CD4-positive, alpha-beta T cell treated with Interleukin-12 subunit alpha and Interleukin-12 subunit beta, for 1 hour (primary cell): ENCODE measurements at regions not wholly inside any gene's neighbourhood (a gene's known extent, or its start where the extent isn't known, plus 50 kb on each side); places are given as distances from the start of the nearest gene placed in this dataset.
"Not testable (repeated sequence)": the region's sequence is repeated elsewhere in the genome, so short reads cannot be mapped to it uniquely, and the experiment has no call there.

ENCODE experiments used
- DNase-seq: peaks from one replicate; pipeline ENCODE4 v3.0.0-alpha.2; 2020

DNA sequence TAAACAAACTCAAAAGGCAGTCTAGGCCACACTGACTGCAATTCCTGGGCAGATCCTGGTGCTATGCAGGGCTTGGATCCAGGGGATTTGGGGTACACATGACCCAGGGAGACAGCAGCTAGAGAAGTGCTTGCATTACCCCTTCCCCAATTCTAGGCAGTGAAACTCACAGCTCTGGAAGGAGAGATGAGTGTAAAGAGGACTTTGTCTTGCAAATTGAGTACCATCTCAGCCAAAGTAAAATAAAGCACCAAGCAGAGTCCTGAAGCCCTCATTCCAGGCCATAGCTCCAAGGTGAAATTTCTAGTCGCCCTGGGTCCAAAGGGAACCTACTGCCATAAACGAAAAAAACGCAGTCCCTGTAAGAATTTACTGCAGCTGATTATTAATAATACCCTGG is 644.9 kb upstream of the FLRT2 start:
- no peak for DNase-seq

GRCh38 chr14:84891404-84891803 is 638.5 kb upstream of the FLRT2 start:
- DNase-seq, result no peak

DNA sequence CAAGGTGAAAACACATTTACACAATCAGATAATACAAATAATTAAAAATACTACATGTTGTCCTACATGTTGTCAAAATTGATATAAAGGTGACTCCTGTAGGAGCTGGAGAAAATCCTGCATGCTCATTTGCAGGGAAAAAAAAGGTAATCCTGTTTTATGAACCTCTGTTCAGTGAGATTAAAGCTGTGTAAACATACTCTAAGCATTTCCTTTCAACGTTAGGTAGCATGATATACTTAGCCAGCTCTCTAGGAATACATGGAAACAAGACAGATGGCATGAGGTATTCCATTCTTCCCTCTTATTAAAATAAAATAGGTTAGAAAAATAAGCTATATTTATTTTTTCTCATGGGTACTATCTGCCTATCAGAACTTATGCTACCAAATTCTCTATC is 635.7 kb upstream of the FLRT2 start:
- no peak for DNase-seq

DNA sequence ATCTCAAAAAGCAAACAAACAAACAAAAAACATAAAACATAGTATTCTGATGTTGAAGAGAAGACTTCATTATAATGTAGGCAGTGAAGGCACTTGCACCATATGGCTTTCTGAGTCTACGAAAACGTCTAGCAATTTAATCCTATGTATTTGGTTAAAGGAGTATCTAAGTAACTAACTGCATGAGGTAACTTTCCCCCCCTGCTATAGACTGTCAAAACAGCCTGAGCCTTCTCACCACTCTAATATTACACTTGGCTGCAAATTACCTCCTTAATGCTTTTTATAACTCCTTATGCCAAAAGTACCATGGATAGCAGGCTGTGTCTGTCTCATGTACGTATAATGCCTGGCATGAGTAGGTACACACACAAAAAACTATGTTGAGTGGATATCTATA is 607.6 kb upstream of the FLRT2 start:
- no peak for DNase-seq

- DNase-seq, result no peak
Measured at GRCh38 chr14:84926656-84927055, 603.3 kb upstream of the FLRT2 start.

DNA sequence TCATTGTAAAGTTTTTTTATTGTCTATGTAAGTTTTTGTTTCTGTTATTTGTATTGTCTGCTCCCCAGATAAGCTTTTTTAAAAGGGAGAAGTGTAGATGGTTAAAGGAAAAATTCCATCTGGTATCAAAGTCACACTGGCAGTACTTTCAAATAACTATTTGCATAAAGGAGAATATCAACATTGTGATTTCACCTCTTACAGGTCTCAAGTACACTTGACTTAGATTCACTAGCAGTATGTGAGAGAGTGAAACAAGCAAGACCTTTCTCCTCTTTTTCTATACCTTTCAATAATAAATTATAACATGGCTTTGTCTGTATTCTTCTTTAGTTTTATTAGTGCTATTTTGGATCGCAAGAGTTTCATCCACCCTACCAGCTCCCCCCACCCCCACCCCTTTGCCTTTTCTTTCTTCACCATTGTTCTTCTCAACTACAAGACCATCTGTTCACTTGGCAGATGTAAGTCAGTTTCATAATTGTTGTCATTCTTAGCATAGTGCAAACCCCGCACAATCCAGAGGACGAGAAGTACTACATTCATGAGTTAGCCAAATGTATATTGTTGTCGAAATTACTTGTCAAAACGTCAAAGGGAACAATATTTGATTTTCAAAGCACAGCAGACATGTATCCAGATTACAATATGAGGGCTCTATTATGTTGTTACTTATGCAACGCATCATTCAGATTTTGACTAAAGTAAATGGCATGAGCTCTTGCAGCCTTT is 602.7 kb upstream of the FLRT2 start:
- DNase-seq, result no peak

GRCh38 chr14:84929086-84929485 is 600.9 kb upstream of the FLRT2 start:
- DNase-seq, result no peak

DNA sequence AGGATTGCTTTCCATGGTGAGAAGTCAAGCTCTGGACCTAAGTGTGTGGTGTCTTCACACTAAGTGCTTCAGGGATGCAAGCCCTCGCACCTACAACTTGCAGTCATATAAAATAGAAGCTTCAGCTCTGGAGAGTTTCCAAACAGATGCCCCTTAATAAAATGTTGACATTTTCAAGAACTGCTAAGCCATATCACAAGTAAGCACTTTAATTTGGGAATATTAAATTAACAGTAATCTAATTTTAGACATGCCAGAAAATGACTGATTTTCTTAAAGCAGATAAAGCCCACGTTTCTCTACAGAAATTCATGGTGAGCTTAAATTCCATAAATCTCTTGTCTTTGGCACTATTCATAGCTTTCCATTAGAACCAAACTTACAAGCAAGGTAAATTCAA is 600.1 kb upstream of the FLRT2 start:
- no peak for DNase-seq

DNA sequence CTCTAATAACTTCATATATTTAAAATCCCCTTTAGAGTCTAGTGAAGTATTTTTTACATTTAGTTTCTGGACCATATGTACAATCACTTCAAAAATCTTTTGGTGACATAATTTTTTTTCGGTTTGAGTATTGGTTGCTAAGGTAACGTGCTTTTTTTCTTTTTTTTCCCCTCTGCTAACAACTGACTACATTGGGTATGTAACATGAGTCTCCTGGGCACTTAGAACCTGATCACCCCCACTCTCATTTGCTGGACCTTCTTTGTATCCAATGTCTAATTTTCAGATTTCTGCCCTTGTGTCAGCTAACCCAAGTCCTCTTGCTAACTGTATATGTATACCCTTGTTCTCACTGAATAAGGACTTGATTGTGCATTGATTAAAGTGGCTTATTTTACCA is 592.9 kb upstream of the FLRT2 start:
- DNase-seq, result no peak

- DNase-seq, result no peak
Measured at GRCh38 chr14:84937449-84937848, 592.5 kb upstream of the FLRT2 start.

- DNase-seq, result not testable (repeated sequence)
Measured at GRCh38 chr14:84944901-84945300, 585.0 kb upstream of the FLRT2 start.

- DNase-seq, result no peak
Measured at GRCh38 chr14:84959851-84960520, 570.0 kb upstream of the FLRT2 start.

- no peak for DNase-seq
Measured at GRCh38 chr14:84961637-84962036, 568.3 kb upstream of the FLRT2 start.

DNA sequence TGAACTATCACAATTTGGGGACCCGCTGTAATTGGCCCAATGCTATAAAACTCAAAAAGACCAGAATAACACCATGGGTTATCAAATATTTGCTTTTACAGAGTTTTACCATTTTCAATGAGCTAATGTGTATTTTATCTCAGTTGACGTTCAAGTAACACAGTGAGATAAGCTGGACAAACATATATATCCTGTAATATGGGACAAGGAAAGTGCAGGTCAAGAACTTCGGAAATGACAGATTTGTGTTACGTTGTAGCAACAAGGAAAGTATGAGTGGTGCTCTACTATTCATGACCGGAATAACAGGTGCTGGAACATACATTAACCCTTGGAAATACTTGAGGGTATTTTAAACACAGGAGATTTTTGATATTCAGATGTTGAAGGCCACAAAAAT is 566.4 kb upstream of the FLRT2 start:
- DNase-seq, result no peak

GRCh38 chr14:84965279-84965678 is 564.7 kb upstream of the FLRT2 start:
- DNase-seq, result no peak

GRCh38 chr14:84969501-84969900 is 560.4 kb upstream of the FLRT2 start:
- no peak for DNase-seq

DNA sequence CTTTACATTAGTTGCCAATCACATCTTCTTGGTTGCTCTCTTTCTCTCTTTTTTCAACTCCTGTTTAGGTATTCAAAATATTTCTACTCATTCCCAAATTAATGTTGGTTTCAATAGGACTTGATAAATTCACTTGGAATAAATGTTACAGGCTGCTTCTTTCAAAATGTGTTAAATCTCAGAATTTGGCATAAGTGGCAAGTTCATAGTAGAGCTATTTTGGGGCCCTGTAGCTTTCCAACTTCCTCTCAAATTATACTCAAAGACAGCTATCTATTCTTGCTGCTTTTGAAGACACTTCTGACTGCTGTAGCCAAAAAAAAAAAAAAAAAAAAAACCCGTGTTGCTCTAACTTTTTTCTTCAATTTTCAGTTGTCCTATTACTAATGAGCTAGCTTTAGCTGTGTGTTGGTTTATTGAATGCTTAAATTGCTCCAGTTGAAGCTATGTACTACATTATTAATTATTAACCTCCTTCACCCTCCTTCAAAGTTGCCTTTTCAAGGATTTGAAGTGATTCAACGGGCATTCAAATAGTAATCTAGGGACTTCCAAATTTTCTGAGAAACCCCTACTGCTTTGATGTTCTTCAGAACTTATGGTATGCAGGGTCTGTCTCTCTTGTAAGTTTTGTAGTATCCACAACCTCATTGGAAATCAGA is 554.6 kb upstream of the FLRT2 start:
- no peak for DNase-seq

DNA sequence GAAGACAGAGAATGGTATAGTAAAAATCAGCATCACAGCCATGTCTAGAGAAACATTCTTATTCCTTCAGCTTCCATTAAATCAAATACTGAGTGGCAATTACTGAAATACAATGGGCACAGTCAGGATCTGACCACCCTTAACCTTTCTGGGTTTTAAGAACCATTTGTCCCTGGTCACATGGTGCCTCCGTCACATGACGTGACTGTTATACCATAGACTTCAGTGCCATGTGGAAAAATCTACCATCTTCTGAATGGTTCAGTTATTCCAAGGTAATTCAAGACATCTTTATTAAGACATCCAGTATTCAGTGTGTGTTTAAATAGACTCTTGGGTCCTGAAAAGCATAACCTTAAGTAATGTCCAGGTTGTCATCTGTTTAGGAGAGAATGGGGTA is 553.1 kb upstream of the FLRT2 start:
- DNase-seq, result no peak

DNA sequence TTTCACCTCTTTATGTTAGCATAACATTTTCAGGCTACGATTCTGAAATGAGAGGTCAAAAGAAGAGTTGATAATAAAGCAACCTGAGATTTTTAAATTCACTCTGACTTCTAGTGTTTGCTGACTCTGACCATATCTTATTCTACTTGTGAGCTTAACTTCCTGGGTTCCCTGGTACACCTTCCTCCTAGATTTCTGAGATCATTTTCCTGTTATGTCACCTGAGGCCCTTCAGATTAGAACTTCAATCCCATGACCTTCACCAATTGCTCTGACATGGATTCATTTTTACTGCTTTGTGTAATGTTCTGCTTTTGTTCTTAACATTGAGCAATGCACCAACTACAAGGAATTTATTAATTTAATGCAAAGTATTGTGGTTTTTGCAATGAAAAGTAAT is 542.9 kb upstream of the FLRT2 start:
- DNase-seq, result no peak

GRCh38 chr14:84988357-84988756 is 541.6 kb upstream of the FLRT2 start:
- DNase-seq, result no peak

DNA sequence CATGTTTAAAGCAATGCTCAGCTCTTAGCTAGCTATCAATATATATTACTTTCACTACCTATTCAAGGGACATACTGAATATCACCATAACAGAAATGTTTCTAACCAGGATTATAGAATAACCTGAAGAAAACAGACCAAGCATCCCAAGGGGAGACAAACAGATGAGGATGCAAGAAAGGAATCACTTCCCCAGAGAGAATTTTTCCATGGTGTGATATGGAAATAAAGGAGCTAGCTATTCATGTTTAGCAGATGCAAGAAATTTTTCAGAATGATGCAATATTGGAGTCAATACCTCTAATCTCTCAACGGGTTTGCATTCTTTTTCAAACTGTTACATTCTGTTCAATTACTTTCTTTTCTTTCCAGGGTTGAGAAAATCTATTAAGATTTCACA is 538.9 kb upstream of the FLRT2 start:
- no peak for DNase-seq

GRCh38 chr14:84998216-84998615 is 531.7 kb upstream of the FLRT2 start:
- no peak for DNase-seq

GRCh38 chr14:85002846-85003245 is 527.1 kb upstream of the FLRT2 start:
- no peak for DNase-seq

DNA sequence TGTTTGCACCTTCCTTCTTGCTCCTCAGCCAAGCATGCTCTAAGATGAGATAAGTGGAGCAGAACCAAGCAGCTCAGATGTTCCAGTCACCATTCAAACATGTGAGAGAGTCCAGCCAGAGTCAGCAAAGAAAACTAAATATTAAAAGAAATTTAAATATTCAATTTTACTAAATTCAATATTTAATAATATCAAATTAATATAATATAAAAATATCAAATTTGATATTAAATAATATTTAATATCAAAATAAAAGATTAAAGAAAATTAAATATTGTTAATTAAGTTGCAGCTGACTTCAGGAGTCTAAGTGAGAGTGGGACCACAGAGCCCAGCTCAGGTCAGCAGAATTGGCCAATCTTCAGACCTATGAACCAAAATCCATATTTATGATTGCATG is 526.1 kb upstream of the FLRT2 start:
- no peak for DNase-seq
